Nucleus accumbens (tissue), 56 donors: ENCODE measurements at regions not wholly inside any gene's neighbourhood (a gene's known extent, or its start where the extent isn't known, plus 50 kb on each side); places are given as distances from the start of the nearest gene placed in this dataset.
"Not testable (repeated sequence)": the region's sequence is repeated elsewhere in the genome, so short reads cannot be mapped to it uniquely, and the experiment has no call there.

Source experiments
- DNase-seq, 56 donors: peaks; one replicate each; lab custom pipeline; 2025; lab: John Stamatoyannopoulos, UW

- DNase-seq, result no peak
These were observed 236.3 kb downstream of the OLFM4 start for GRCh38 chr13:53264751-53265385.

- DNase-seq, result no peak
These were observed 238.1 kb downstream of the OLFM4 start for GRCh38 chr13:53266757-53267156.

GRCh38 chr13:53269634-53270033 is 241.0 kb downstream of the OLFM4 start:
- no peak for DNase-seq

DNA sequence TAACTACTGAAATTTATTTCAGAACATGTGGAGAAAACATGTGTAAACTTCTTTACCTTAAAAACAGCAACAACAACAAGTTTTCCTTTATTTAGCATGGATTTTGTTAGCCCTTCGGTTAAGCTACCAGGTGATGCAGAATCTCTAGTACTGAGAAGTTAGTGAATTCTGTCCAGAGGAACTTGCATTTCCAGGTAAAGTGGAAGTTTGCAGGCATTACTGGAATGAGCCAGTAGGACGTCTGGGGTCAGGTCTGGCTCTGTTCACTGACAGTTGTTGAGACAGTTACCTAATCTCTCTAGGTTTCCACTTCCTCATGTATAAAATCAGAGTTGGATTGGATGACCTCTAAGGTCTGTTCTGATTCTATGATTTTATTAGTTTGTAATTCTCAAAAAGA is 244.3 kb downstream of the OLFM4 start:
- no peak for DNase-seq

DNA sequence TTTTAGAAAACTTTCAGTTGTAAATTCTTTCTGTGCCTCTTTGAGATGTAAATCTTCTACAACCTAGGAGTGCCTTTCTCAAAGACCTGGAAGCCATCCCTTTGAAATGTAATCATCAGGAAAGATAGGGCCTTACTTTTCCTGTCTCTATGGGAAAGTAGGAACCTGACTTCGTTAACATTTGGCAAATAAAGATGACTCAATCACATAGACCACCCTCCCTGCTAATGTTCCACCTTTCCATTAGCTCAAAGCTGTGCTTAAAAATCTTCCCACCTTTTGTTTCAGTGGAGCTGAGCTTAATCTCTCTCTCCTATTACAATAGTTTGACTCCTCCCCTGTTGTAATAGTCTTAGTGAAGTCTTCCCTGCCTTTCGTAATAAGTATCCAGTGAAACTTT is 247.7 kb downstream of the OLFM4 start:
- no peak for DNase-seq

DNA sequence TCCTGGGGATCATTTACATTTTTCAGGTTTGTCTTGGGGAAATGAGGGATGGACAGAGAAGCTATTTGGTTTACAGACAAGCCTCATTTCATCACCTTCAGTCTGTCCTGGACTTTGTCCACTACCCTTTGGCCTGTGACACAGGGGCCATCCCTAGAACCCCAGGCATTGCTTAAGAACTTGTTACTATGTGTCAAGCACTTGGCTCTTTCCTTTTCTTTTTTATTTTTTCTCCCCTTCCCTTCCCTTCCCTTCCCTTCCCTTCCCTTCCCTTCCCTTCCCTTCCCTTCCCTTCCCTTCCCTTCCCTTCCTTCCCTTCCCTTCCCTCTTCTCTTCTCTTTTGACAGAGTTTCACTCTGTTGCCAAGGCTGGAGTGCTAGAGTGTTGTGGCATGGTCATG is 253.1 kb downstream of the OLFM4 start:
- DNase-seq, result no peak

DNA sequence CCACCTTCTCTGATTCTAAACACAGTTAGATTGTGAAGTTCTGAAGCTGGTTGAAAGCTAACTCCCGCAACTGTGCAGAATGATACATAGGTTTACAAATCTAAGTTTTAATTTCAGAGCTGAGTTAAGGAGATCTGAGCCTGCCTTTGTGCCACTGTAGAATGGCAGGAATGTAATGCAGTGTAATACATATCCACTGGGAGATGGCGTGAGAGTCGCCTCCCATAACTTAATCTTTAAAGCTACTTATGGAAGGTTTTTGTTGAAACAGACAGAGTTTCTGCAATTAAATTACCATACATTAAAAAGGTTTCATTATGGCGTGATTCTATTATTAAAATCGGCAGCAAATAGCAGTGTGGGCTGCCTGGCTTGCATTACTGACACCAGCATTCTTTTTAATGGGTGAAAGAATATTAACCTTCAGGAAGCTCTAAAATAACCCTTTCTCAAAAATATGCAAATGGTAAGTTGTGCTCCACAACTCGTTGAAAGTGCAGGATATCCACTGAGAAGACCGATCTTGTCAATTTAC is 257.4 kb downstream of the OLFM4 start:
- no peak for DNase-seq

- DNase-seq, result no peak
These were observed 269.8 kb downstream of the OLFM4 start for GRCh38 chr13:53298396-53298795.

DNA sequence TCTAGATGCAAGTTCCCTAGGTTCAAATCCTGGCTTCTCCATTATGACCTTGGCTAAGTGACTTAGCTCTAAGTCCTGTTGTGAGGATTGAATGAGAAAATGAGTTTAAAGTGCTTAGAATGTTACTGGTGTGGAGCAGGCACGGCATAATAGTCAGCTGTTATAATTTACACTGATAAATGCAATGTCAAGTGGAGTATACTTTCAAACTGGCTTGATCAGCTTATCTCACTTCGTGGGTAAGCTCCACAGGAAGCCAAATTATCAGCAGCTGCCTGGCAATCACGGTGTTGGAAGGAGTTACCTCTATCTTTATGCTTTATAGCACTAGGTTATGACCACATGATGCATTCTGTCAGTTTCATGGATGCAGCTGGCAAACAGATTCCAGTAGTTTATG is 272.8 kb downstream of the OLFM4 start:
- no peak for DNase-seq

DNA sequence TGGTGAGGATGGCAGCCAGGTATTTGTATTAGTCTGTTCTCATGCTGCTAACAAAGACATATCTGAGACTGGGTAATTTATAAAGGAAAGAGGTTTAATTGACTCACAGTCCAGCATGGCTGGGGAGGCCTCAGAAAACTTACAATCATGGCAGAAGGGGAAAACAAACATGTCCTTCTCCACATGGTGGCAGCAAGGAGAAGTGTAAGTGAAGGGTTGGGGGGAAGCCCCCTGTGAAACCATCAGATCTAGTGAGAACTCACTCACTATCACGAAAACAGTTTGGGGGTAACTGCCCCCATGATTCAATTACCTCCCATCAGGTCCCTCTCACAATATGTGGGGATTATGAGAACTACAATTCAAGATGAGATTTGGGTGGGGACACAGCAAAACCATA is 276.8 kb downstream of the OLFM4 start:
- DNase-seq, result not testable (repeated sequence)

DNA sequence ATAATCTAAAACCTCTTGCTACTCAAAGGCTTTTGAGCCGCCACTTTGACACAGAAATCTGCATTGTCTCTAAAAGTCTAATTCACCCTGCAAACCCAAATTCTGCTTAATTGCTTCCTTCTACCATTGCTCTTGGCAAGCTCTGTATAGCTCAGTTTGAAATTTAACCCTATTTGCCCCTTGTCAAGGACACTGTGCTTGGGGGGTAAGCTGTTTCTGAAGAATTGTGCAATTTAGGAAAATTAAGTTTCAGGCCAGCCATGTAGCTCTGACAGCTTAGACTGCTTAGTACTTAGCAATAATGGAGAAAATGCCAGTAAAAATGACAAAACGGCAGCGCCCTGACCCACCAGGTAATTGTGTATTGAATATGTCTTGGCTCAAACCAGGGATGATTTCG is 282.2 kb downstream of the OLFM4 start:
- DNase-seq, result no peak

DNA sequence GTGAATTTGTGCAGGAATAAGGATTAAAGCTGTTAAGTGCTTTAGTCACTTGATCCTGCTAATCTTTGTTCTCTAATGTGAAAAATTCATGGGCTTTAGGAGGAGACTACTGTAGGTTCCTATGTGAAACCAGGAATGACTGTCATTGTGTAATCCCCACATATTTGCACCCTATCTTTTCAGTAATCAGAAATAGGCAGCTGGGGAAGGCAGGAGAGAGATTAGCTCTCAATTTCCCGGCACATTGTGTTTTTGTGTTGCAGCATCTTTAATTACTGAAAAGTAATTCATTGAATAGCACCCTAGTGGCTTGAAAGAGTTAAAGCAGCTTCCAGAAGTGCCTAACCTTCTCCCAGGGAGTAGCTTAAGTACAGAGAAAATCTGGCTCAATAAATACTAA is 282.9 kb downstream of the OLFM4 start:
- DNase-seq, result no peak

GRCh38 chr13:53321296-53321801 is 292.7 kb downstream of the OLFM4 start:
- DNase-seq, result no peak

DNA sequence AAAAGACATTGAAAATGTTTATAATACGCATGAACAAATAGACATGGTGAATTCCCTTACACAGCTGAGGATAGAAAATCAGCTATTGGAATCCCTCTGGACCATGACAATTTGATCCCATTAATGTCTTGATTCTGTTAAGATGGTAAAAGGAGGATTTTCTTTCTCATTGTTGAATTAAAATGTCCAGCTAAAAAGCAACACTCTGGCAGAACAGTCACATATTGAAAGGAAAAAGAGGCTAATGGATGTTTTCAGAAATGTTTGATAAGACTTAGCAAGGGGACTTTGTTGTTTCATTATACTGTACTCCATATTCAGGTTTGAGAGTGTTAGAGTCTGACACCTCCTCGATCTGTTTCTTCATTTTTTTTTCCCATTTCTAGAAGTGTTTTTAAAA is 296.0 kb downstream of the OLFM4 start:
- DNase-seq, result no peak

GRCh38 chr13:53326716-53327115 is 298.1 kb downstream of the OLFM4 start:
- DNase-seq, result no peak

DNA sequence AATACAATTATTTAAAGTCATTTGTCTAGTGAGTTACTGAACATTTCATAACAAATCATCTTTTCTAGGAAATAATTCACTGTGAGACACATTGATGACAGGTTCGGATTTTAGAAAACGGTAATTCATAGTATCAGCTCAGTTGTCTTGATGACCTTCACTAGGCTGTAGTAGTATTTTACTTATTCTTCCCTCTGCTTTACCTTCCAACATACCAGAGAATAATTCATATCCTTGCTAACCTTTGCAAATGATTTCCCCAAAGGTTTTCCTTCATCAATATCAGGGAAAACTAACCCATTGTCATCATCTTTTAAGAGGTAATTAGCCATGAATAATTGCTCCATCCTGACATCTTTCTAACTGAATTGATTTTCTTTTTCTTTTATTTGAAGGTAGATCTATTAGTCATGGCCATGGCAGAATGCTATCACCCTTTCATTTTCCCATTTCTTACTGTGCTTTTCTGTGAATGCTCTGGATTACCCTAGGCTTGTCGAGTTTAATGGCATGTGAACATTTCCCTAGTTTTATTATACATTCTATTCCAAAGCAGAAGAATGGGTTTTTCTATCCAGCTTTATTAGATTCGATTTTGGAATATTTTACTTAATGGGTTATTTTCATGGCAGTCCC is 299.2 kb downstream of the OLFM4 start:
- no peak for DNase-seq

GRCh38 chr13:53336441-53337160 is 308.0 kb downstream of the OLFM4 start:
- DNase-seq, result no peak

- DNase-seq, result no peak
These were observed 310.1 kb downstream of the OLFM4 start for GRCh38 chr13:53338760-53339159.

GRCh38 chr13:53340505-53341143 is 312.0 kb downstream of the OLFM4 start:
- no peak for DNase-seq

GRCh38 chr13:53341144-53341510 is 312.5 kb downstream of the OLFM4 start:
- no peak for DNase-seq
